Activated CD4-positive, alpha-beta T cell treated with anti-CD3 and anti-CD28 coated beads for 36 hours (primary cell): ENCODE measurements at regions not wholly inside any gene's neighbourhood (a gene's known extent, or its start where the extent isn't known, plus 50 kb on each side); places are given as distances from the start of the nearest gene placed in this dataset.
"Not testable (repeated sequence)": the region's sequence is repeated elsewhere in the genome, so short reads cannot be mapped to it uniquely, and the experiment has no call there.

Experiments used
- ATAC-seq: fragments of 200-7000 bp; cut with Tn5 transposase; one replicate; pipeline ENCODE4 v1.10.0; 2021; ENCODE audit warnings: mild to moderate bottlenecking, moderate library complexity
- CTCF ChIA-PET: fragments of 350-600 bp; sonication (Branson Sonifier 250); formaldehyde crosslinking; loops from one replicate; lab custom pipeline; 2021; ENCODE audit warnings: antibody characterized with exemption; lab: Charles Lee
- POLR2A ChIA-PET: fragments of 350-600 bp; sonication (Branson Sonifier 250); formaldehyde crosslinking; loops from one replicate; lab custom pipeline; 2021; ENCODE audit warnings: antibody characterized with exemption, inconsistent platforms; lab: Charles Lee
- DNase-seq: peaks from one replicate; pipeline ENCODE4 v3.0.0-alpha.2; 2020
- H3K27ac Mint-ChIP-seq: one replicate; pipeline ENCODE4 v1.8.0; 2021; ENCODE audit warnings: mixed read lengths
- H3K27me3 Mint-ChIP-seq: one replicate; pipeline ENCODE4 v1.8.0; 2021; ENCODE audit warnings: mixed read lengths
- H3K36me3 Mint-ChIP-seq: one replicate; pipeline ENCODE4 v1.8.0; 2021; ENCODE audit warnings: low read depth, mixed read lengths
- H3K4me1 Mint-ChIP-seq: one replicate; pipeline ENCODE4 v1.8.0; 2021; ENCODE audit warnings: mixed read lengths
- H3K4me3 Mint-ChIP-seq: one replicate; pipeline ENCODE4 v1.8.0; 2021; ENCODE audit warnings: mild to moderate bottlenecking, moderate library complexity, mixed read lengths
- H3K9me3 Mint-ChIP-seq: one replicate; pipeline ENCODE4 v1.8.0; 2021; ENCODE audit warnings: low read depth, mixed read lengths
- intact Hi-C, 2 experiments: fragments of 100-400 bp; cut with DNase I in 1 of 2; cut with micrococcal nuclease in 1 of 2; formaldehyde crosslinking; loops; one replicate each; pipeline versions ENCODE4 v1.14.2 to v1.15.1; 2022 to 2024; cut with DNase I, micrococcal nuclease

- ChIA-PET POLR2A (no interaction called here), CTCF (no interaction called here)
- Mint-ChIP-seq H3K4me3 (no peak overlapping the region), H3K9me3 (no peaks in the 10 kb centered on the region), H3K4me1 (no peaks in the 10 kb centered on the region), H3K27me3 (no peaks in the 10 kb centered on the region), H3K27ac (no peak overlapping the region), H3K36me3 (no peaks in the 10 kb centered on the region)
- DNase-seq (no peak), ATAC-seq (no peak)
- intact Hi-C loops: no loop called here
Measured at GRCh38 chr7:34401776-34402175, 256.2 kb upstream of the NPSR1 start.

- Mint-ChIP-seq H3K4me1 (no peaks in the 10 kb centered on the region), H3K4me3 (no peak overlapping the region), H3K27me3 (no peaks in the 10 kb centered on the region), H3K27ac (no peak overlapping the region), H3K9me3 (no peaks in the 10 kb centered on the region), H3K36me3 (no peaks in the 10 kb centered on the region)
- no peak for ATAC-seq
- no peak for DNase-seq
- intact Hi-C loops: no loop called here
- ChIA-PET CTCF (no interaction called here), POLR2A (no interaction called here)
Measured at GRCh38 chr7:34406848-34407530, 251.0 kb upstream of the NPSR1 start.

GRCh38 chr7:34407586-34407985 lies 250.4 kb upstream of the NPSR1 start:
- POLR2A ChIA-PET: no interaction called here
- intact Hi-C loops: no loop called here
- H3K4me3 Mint-ChIP-seq: no peak overlapping the region
- no peaks in the 10 kb centered on the region for H3K4me1 Mint-ChIP-seq
- CTCF ChIA-PET: no interaction called here
- H3K36me3 Mint-ChIP-seq: no peaks in the 10 kb centered on the region
- no peak overlapping the region for H3K27ac Mint-ChIP-seq
- ATAC-seq: no peak
- DNase-seq: no peak
- no peaks in the 10 kb centered on the region for H3K27me3 Mint-ChIP-seq
- H3K9me3 Mint-ChIP-seq: peaks cover 1% of the 10 kb centered on the region

- no peaks in the 10 kb centered on the region for H3K36me3 Mint-ChIP-seq
- no peak overlapping the region for H3K27ac Mint-ChIP-seq
- intact Hi-C loops: no loop called here
- CTCF ChIA-PET: no interaction called here
- H3K4me3 Mint-ChIP-seq: no peak overlapping the region
- peaks cover 3% of the 10 kb centered on the region for H3K9me3 Mint-ChIP-seq
- ATAC-seq (no peak), DNase-seq (no peak)
- POLR2A ChIA-PET: no interaction called here
- H3K4me1 Mint-ChIP-seq: no peaks in the 10 kb centered on the region
- H3K27me3 Mint-ChIP-seq: no peaks in the 10 kb centered on the region
Measured at GRCh38 chr7:34417781-34418180, 240.2 kb upstream of the NPSR1 start.

GRCh38 chr7:34421526-34421925 lies 236.5 kb upstream of the NPSR1 start:
- no peaks in the 10 kb centered on the region for H3K27me3 Mint-ChIP-seq
- no peaks in the 10 kb centered on the region for H3K9me3 Mint-ChIP-seq
- H3K4me1 Mint-ChIP-seq: no peaks in the 10 kb centered on the region
- no peak overlapping the region for H3K27ac Mint-ChIP-seq
- no peaks in the 10 kb centered on the region for H3K36me3 Mint-ChIP-seq
- no peak overlapping the region for H3K4me3 Mint-ChIP-seq
- DNase-seq: no peak
- intact Hi-C loops: no loop called here
- ChIA-PET CTCF (no interaction called here), POLR2A (no interaction called here)
- no peak for ATAC-seq

- Mint-ChIP-seq H3K4me1 (no peaks in the 10 kb centered on the region), H3K4me3 (no peak overlapping the region), H3K27me3 (no peaks in the 10 kb centered on the region), H3K9me3 (no peaks in the 10 kb centered on the region), H3K27ac (no peak overlapping the region), H3K36me3 (no peaks in the 10 kb centered on the region)
- intact Hi-C loops: loop anchor here in 1 of 2 experiments (5.0 kb wide), 1 partner anchor 103 kb away; no protein-coding TSS in a partner anchor
- ATAC-seq (no peak), DNase-seq (no peak)
- ChIA-PET POLR2A (interaction anchor here (0.7 kb wide), 1 partner anchor 26 kb away, joined by 4 read pairs; no protein-coding TSS in a partner anchor), CTCF (no interaction called here)
Measured at GRCh38 chr7:34425194-34425593, 232.8 kb upstream of the NPSR1 start.

GRCh38 chr7:34425631-34426384 lies 232.2 kb upstream of the NPSR1 start:
- no peak overlapping the region for H3K4me3 Mint-ChIP-seq
- no peaks in the 10 kb centered on the region for H3K4me1 Mint-ChIP-seq
- H3K36me3 Mint-ChIP-seq: no peaks in the 10 kb centered on the region
- no peaks in the 10 kb centered on the region for H3K9me3 Mint-ChIP-seq
- ChIA-PET POLR2A (interaction anchor here (0.7 kb wide), 1 partner anchor 26 kb away, joined by 4 read pairs; no protein-coding TSS in a partner anchor), CTCF (no interaction called here)
- no peaks in the 10 kb centered on the region for H3K27me3 Mint-ChIP-seq
- DNase-seq (no peak), ATAC-seq (no peak)
- intact Hi-C loops: loop anchor here in 1 of 2 experiments (5.0 kb wide), 1 partner anchor 104 kb away; no protein-coding TSS in a partner anchor
- H3K27ac Mint-ChIP-seq: no peak overlapping the region

- H3K27me3 Mint-ChIP-seq: no peaks in the 10 kb centered on the region
- no peak overlapping the region for H3K4me3 Mint-ChIP-seq
- H3K27ac Mint-ChIP-seq: no peak overlapping the region
- peaks cover 6% of the 10 kb centered on the region for H3K9me3 Mint-ChIP-seq
- intact Hi-C loops: no loop called here
- CTCF ChIA-PET: no interaction called here
- no peaks in the 10 kb centered on the region for H3K36me3 Mint-ChIP-seq
- POLR2A ChIA-PET: no interaction called here
- ATAC-seq (no peak), DNase-seq (peak; percentile 5)
- H3K4me1 Mint-ChIP-seq: no peaks in the 10 kb centered on the region
Measured at GRCh38 chr7:34430456-34430855, 227.6 kb upstream of the NPSR1 start.

- ChIA-PET POLR2A (no interaction called here), CTCF (no interaction called here)
- no peak for DNase-seq
- H3K4me1 Mint-ChIP-seq: no peaks in the 10 kb centered on the region
- no peak overlapping the region for H3K4me3 Mint-ChIP-seq
- H3K27me3 Mint-ChIP-seq: no peaks in the 10 kb centered on the region
- H3K27ac Mint-ChIP-seq: no peak overlapping the region
- H3K36me3 Mint-ChIP-seq: no peaks in the 10 kb centered on the region
- intact Hi-C loops: no loop called here
- peaks cover 9% of the 10 kb centered on the region for H3K9me3 Mint-ChIP-seq
- ATAC-seq: no peak
Measured at GRCh38 chr7:34438436-34438835, 219.6 kb upstream of the NPSR1 start.

GRCh38 chr7:34445653-34446052 lies 212.4 kb upstream of the NPSR1 start:
- intact Hi-C loops: no loop called here
- no peak for ATAC-seq

GRCh38 chr7:34448531-34448930 lies 209.5 kb upstream of the NPSR1 start:
- H3K27me3 Mint-ChIP-seq, H3K4me3 Mint-ChIP-seq, DNase-seq, POLR2A ChIA-PET, H3K4me1 Mint-ChIP-seq, intact Hi-C loops, H3K36me3 Mint-ChIP-seq, ATAC-seq, H3K27ac Mint-ChIP-seq, CTCF ChIA-PET: not testable (repeated sequence)
- peaks cover 11% of the 10 kb centered on the region for H3K9me3 Mint-ChIP-seq

More at GRCh38 chr7:34445653-34446052, 212.4 kb upstream of the NPSR1 start:
- POLR2A ChIA-PET: no interaction called here
- CTCF ChIA-PET: no interaction called here
- no peak for DNase-seq
- H3K4me3 Mint-ChIP-seq: no peak overlapping the region
- H3K9me3 Mint-ChIP-seq: peaks cover 11% of the 10 kb centered on the region
- no peaks in the 10 kb centered on the region for H3K36me3 Mint-ChIP-seq
- no peaks in the 10 kb centered on the region for H3K4me1 Mint-ChIP-seq
- no peaks in the 10 kb centered on the region for H3K27me3 Mint-ChIP-seq
- H3K27ac Mint-ChIP-seq: no peak overlapping the region

GRCh38 chr7:34449765-34450164 lies 208.3 kb upstream of the NPSR1 start:
- Mint-ChIP-seq H3K36me3 (no peaks in the 10 kb centered on the region), H3K4me3 (no peak overlapping the region), H3K4me1 (no peaks in the 10 kb centered on the region), H3K27me3 (no peaks in the 10 kb centered on the region), H3K9me3 (peaks cover 7% of the 10 kb centered on the region), H3K27ac (no peak overlapping the region)
- ATAC-seq: no peak
- no peak for DNase-seq
- ChIA-PET CTCF (no interaction called here), POLR2A (no interaction called here)
- intact Hi-C loops: no loop called here
